Colonic mucosa (tissue), 4 donors: ENCODE measurements at regions not wholly inside any gene's neighbourhood (a gene's known extent, or its start where the extent isn't known, plus 50 kb on each side); places are given as distances from the start of the nearest gene placed in this dataset.

Experiments
- DNase-seq: peaks from one replicate; pipeline ENCODE4 v3.0.0-alpha.2; 2020
- H3K27ac ChIP-seq: fragments of 200-600 bp; one replicate; pipeline ENCODE4 v1.8.0; 2021
- H3K27me3 ChIP-seq: fragments of 200-600 bp; one replicate; pipeline ENCODE4 v1.8.0; 2021
- H3K36me3 ChIP-seq: fragments of 200-600 bp; one replicate; pipeline ENCODE4 v1.8.0; 2021
- H3K4me1 ChIP-seq: fragments of 200-600 bp; one replicate; pipeline ENCODE4 v1.8.0; 2021; ENCODE audit warnings: mild to moderate bottlenecking
- H3K4me3 ChIP-seq: fragments of 200-600 bp; one replicate; pipeline ENCODE4 v1.8.0; 2021
- H3K9ac ChIP-seq, 2 donors: one replicate each; pipeline ENCODE4 v1.7.0; 2013; ENCODE audit warnings: control low read depth in 2 of 2, low read depth in 2 of 2, low read length in 2 of 2
- H3K9me3 ChIP-seq: fragments of 200-600 bp; one replicate; pipeline ENCODE4 v1.8.0; 2021
- CTCF ChIP-seq: fragments of 200-600 bp; IDR thresholded peaks from one replicate; pipeline ENCODE4 v1.8.0; 2022; ENCODE audit warnings: antibody characterized with exemption, mild to moderate bottlenecking
- intact Hi-C: fragments of 100-400 bp; cut with DNase I; formaldehyde crosslinking; loops from one replicate; pipeline ENCODE4 v1.14.1; 2022
- donor health status: healthy.
- donor health status: DM: no; HTN: no; CAD: no.
- donor health status: DM: no; HTN: no; CAD: no.

DNA sequence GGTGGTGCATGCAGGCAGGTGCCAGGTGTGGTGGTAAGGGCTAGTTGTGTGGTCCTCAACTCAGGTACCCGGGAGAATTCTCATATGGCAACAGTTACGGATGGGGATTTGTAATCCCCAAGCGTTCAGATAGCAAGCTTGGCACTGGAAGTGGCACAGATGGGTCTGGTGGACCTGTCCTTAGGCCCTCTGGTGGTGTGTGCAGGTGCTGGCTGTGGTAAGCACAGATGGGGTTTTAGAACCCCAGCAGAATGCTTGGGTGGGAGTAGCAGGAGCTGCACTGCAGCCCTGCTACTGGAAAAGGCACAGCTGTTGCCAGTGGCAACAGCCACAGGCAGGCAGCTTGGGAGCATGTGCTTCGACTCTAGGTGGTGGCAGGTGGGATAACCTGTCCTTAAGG lies 948.2 kb upstream of the FAM98A start:
- intact Hi-C loops: no loop called here
- no peaks in the 10 kb centered on the region for H3K9me3 ChIP-seq
- no peak overlapping the region for H3K9ac ChIP-seq
- no peak overlapping the region for H3K27ac ChIP-seq
- no peak for TF ChIP-seq CTCF
- no peaks in the 10 kb centered on the region for H3K36me3 ChIP-seq
- no peak for DNase-seq
- no peaks in the 10 kb centered on the region for H3K4me1 ChIP-seq
- H3K27me3 ChIP-seq: no peaks in the 10 kb centered on the region
- no peak overlapping the region for H3K4me3 ChIP-seq

DNA sequence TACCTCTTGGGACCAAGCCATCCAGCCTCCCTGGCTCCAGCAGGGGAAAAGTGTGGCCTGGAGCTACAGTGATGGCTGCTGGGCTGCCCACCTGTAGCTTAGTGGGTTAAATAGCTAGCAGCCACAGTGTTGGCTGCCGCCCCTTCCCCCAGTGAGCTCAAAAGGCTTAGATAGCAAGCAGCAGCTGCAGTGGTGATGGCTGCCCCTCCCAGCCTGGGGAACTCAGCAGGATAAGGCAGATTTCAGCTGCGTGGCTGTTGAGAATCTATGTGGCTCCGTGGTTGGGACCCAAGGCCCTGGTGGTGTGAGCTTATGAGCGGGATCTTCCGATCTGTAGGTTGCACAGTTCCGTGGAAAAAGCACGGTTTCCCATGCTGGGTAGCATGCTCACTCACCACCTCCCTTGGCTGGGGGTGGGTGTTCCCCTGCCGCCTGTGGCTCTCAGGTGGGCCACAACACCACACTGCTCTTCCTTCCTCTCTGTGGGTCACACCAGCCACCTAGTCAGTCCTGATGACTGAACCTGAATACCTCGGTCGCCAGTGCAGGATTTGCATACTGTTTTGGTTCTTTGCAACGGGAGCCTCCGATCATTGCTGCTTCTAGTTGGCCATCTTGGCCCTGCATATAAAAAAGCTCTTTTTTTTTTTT lies 946.5 kb upstream of the FAM98A start:
- no peaks in the 10 kb centered on the region for H3K36me3 ChIP-seq
- DNase-seq: no peak
- no peak overlapping the region for H3K27ac ChIP-seq
- no peak for TF ChIP-seq CTCF
- no peaks in the 10 kb centered on the region for H3K9me3 ChIP-seq
- no peaks in the 10 kb centered on the region for H3K4me1 ChIP-seq
- no peak overlapping the region for H3K9ac ChIP-seq
- intact Hi-C loops: no loop called here
- no peak overlapping the region for H3K4me3 ChIP-seq
- no peaks in the 10 kb centered on the region for H3K27me3 ChIP-seq

- intact Hi-C loops: no loop called here
- H3K9me3 ChIP-seq: no peaks in the 10 kb centered on the region
- no peaks in the 10 kb centered on the region for H3K4me1 ChIP-seq
- H3K9ac ChIP-seq: no peak overlapping the region
- no peak overlapping the region for H3K4me3 ChIP-seq
- no peak for TF ChIP-seq CTCF
- DNase-seq: no peak
- no peaks in the 10 kb centered on the region for H3K36me3 ChIP-seq
- no peak overlapping the region for H3K27ac ChIP-seq
- no peaks in the 10 kb centered on the region for H3K27me3 ChIP-seq
These were observed 935.7 kb upstream of the FAM98A start for GRCh38 chr2:34534761-34535160.

DNA sequence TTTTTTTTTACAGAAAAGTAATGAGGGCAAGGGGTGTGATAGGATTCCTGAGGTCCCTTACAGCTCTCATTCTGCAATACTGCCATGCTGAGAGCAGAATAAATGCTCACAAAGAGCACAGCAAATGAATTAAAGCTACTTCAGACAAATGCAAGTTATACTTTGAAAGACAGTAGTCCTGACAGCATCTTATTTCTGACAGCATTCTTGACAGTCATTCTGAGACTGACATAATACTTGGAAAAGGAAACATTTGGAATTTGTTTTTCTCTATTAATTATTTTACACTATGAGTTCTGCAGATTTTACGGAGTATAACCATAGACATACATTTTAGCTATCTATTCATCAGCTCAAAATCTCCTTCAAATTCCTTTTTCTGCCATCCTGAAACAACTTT lies 935.2 kb upstream of the FAM98A start:
- H3K9ac ChIP-seq: no peak overlapping the region
- no peaks in the 10 kb centered on the region for H3K4me1 ChIP-seq
- no peak overlapping the region for H3K27ac ChIP-seq
- no peak for TF ChIP-seq CTCF
- no peaks in the 10 kb centered on the region for H3K27me3 ChIP-seq
- no peaks in the 10 kb centered on the region for H3K9me3 ChIP-seq
- no peaks in the 10 kb centered on the region for H3K36me3 ChIP-seq
- intact Hi-C loops: no loop called here
- H3K4me3 ChIP-seq: no peak overlapping the region
- no peak for DNase-seq

DNA sequence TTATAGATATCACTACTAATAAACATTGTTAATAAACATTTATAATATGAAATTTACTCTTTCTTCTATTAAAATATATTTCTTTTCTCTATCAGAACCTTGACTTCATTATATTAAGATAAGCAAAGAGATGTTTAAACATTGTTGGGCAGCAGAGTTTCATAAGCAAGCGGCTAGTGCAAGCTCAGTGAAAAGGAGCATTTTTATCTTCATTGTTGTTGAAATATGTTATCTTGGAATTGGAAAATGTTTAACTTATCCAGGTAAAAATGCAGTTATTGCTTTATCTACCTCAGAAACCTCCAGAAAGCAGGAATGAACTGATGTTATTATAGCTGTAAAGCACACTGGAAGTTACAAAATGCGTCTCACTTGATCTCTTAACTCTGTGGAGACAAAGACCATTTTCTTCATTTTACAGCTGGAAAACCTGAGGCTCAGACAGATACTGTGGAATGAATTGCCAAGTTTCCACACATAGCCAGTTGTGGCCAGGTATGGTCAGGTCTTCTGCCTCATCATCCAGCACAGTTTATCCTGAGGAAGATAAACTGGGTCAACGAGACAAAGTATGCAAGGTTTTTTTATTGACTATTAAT lies 934.6 kb upstream of the FAM98A start:
- H3K4me1 ChIP-seq: no peaks in the 10 kb centered on the region
- H3K36me3 ChIP-seq: no peaks in the 10 kb centered on the region
- no peak overlapping the region for H3K4me3 ChIP-seq
- no peaks in the 10 kb centered on the region for H3K9me3 ChIP-seq
- H3K9ac ChIP-seq: no peak overlapping the region
- no peak for DNase-seq
- TF ChIP-seq CTCF: no peak
- H3K27me3 ChIP-seq: no peaks in the 10 kb centered on the region
- intact Hi-C loops: no loop called here
- no peak overlapping the region for H3K27ac ChIP-seq
